VCaP (cell line): ENCODE measurements at regions not wholly inside any gene's neighbourhood (a gene's known extent, or its start where the extent isn't known, plus 50 kb on each side); places are given as distances from the start of the nearest gene placed in this dataset.

Experiments used
- H3K27ac ChIP-seq: fragments of 450-650 bp; 2 replicates; pipeline ENCODE4 v1.5.1; 2017
- CTCF ChIP-seq: fragments of 450-650 bp; conservative IDR thresholded peaks from 2 replicates; pipeline ENCODE4 v1.5.1; 2017; ENCODE audit warnings: mild to moderate bottlenecking, moderate library complexity

GRCh38 chr11:42528911-42529310 lies 782.9 kb upstream of the API5 start:
- H3K27ac ChIP-seq = no peak overlapping the region
- TF ChIP-seq CTCF = no peak

GRCh38 chr11:42536611-42537360 lies 775.0 kb upstream of the API5 start:
- H3K27ac ChIP-seq = no peak overlapping the region
- TF ChIP-seq CTCF = no peak

GRCh38 chr11:42542336-42542735 lies 769.5 kb upstream of the API5 start:
- no peak for TF ChIP-seq CTCF
- no peak overlapping the region for H3K27ac ChIP-seq

GRCh38 chr11:42543844-42544419 lies 767.9 kb upstream of the API5 start:
- TF ChIP-seq CTCF = no peak
- no peak overlapping the region for H3K27ac ChIP-seq

GRCh38 chr11:42544726-42545125 lies 767.1 kb upstream of the API5 start:
- no peak overlapping the region for H3K27ac ChIP-seq
- TF ChIP-seq CTCF = no peak

GRCh38 chr11:42545954-42546353 lies 765.8 kb upstream of the API5 start:
- no peak for TF ChIP-seq CTCF
- H3K27ac ChIP-seq = no peak overlapping the region

GRCh38 chr11:42552786-42553185 lies 759.0 kb upstream of the API5 start:
- peak overlapping the region; percentile 42 for H3K27ac ChIP-seq
- no peak for TF ChIP-seq CTCF
